HG03095 (cell line): ENCODE measurements at regions not wholly inside any gene's neighbourhood (a gene's known extent, or its start where the extent isn't known, plus 50 kb on each side); places are given as distances from the start of the nearest gene placed in this dataset.

Experiments used
- ATAC-seq: cut with Tn5 transposase; IDR thresholded peaks from one replicate; pipeline ENCODE4 v1.9.1; 2021; ENCODE audit warnings: moderate library complexity; ENCODE audit not compliant: unreplicated experiment

DNA sequence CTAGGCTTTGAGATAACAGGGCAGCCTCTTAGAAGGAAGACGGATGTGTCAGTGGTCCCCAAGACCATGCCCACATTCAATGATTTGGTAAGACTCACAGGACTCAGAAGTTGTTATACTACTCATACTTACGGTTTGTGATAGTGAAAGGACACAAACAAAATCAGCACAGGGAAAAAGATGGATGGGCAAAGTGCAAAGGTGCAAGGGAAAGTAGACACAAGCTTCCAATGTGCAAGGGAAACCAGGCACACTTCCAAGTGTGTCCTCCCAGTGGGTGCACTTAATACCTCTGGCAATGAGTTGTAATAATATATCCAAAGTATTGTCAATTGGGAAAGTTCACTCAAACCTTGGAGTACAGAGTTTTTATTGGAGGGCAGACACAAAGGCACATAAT, 53.8 kb upstream of the VCX start:
- no peak for ATAC-seq

DNA sequence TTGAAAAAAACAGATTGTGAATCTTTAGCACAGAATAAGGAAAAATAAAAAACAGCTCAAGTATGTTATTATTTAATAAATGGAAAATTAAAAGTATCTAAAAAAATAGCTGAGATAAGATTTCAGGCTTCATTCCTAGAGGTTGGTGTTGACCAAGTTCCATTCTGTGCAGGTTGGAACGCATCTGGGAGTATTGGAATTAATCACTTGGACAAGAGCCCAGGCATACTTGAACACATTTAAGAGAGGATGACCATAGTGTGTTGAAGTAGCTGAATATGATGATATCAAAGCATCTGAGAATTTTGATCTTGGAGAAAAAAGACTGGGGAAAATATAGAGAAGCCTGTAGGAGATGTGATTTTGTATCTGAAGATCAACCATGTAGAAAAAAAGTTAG, 54.6 kb upstream of the VCX start:
- ATAC-seq = no peak

DNA sequence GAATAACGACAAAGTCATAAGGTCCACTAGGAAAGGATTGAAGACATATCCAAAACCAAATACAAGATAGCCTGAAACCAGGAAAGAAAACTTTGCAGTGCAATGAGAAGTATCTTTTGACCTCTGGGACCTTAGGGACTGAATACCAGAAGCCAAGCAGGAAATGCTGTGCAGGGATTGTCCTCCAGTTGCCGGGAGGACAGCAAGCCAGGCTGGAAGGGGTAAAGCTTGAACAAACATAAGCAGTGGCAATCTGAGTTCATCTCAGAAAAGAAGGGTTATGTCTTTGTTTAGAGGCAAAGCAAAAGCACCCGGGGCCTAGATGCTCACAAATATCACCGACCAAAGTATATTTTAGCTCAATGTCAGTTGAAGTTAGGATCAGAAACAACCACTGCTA, 55.3 kb upstream of the VCX start:
- ATAC-seq = no peak

- ATAC-seq = no peak
Measured at GRCh38 chrX:7784580-7784979, 58.4 kb upstream of the VCX start.

- ATAC-seq = no peak
Measured at GRCh38 chrX:7779644-7780043, 63.3 kb upstream of the VCX start.

GRCh38 chrX:7775987-7776386, 67.0 kb upstream of the VCX start:
- no peak for ATAC-seq

- no peak for ATAC-seq
Measured at GRCh38 chrX:7771788-7772438, 71.1 kb upstream of the VCX start.

- no peak for ATAC-seq
Measured at GRCh38 chrX:7759830-7760229, 83.1 kb upstream of the VCX start.

- ATAC-seq = no peak
Measured at GRCh38 chrX:7746856-7747255, 96.1 kb upstream of the VCX start.

- ATAC-seq = no peak
Measured at GRCh38 chrX:7730071-7730470, 112.9 kb upstream of the VCX start.

DNA sequence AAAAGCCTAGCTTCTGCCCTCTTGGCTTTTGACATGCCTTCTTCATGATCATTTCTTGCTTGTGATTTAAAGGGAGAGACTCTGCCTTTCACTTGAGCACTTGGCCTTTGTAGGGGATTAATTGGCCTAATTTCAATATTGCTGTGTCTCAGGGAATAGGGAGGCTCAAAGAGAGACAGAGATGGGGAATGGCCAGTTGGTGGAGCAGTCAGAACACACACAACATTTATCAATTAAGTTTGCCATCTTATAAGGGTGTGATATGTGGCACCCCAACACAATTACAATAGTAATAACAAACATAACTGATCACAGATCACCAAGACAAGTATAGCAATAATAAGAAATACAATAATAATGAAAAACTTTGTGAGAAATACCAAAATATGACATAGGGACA, 122.5 kb upstream of the VCX start:
- no peak for ATAC-seq

GRCh38 chrX:7714351-7714750, 128.6 kb upstream of the VCX start:
- no peak for ATAC-seq

- ATAC-seq = no peak
Measured at GRCh38 chrX:7711167-7711566, 131.8 kb upstream of the VCX start.

DNA sequence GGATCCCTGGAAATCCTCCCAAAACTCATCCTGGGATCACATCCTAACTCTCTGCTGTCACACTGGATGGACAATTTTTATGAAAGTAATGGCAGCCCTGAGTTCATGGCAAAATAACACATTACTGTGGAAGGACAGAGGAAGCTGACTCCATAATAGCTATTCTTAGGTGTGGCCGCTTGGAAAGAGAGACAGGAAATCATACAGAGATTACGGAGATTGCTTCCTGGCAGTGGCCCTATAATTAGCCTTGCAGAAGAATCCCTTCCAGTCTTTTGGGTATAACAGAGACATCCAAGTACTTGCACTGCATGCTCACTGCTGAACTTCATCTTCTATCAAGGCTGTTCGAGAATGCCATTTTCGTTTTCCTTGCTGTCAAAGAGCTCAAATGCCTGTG, 133.1 kb upstream of the VCX start:
- no peak for ATAC-seq

- no peak for ATAC-seq
Measured at GRCh38 chrX:7706032-7706431, 136.9 kb upstream of the VCX start.

DNA sequence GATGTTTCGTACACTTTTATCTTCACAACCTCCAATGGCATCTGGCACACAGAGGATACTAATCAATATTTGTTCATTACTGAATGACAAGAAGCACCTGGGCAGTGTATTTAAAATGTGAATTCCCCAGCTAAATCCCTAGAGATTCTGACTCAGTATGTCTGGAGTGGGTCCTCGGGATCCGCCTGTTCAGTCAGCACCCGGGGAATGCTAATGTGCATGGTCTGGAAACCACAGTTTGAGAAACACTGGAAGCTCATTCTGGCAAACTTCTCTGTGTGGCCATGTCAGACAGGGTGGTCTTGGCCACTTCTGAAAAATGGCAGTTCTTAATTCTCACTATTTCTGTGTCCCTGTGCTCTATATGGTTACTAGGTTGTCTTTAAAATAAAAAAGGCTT, 138.8 kb upstream of the VCX start:
- no peak for ATAC-seq

GRCh38 chrX:7698248-7698647, 144.7 kb upstream of the VCX start:
- no peak for ATAC-seq

- ATAC-seq = no peak
Measured at GRCh38 chrX:7690842-7691241, 152.1 kb upstream of the VCX start.

- no peak for ATAC-seq
Measured at GRCh38 chrX:7689791-7690412, 153.1 kb upstream of the VCX start.

- no peak for ATAC-seq
Measured at GRCh38 chrX:7680181-7680580, 162.8 kb upstream of the VCX start.

DNA sequence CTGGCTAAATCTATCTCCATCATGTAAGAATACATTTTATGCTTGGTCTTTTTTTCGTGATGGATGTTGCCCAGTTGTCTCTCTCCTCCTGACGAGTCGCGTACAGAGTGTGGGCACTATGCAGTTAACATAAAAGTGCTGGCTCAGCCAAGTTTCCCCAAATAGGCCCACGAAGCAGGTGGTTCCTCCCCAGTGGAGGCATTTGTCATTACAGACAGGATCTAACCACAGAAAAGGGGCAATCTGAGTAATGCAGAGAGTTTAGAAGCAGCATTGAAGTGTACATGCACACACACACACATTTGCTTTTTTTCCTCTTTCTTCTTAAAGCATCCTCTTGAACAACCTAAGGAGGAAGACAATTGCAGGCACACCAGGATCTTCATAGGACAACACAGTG, 188.7 kb upstream of the VCX start:
- ATAC-seq = no peak

DNA sequence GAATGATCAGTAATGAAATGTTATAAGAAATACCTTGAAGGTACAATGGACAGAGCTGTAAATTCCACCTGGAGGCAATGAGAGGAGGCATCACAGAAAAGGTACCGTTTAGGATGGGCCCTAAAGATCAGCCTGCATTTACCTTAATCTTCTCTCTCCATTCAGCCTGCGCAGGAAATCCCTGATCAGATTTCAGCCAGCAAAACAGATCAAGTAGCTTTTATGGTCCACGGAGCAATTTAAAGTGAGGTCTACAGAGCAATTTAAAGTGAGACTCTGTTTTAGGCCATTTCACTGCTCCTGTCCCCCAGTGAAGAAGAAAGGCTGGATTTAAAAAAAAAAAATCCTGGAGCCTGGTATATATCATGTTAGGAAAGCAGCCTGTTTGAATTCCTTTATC, 195.1 kb upstream of the VCX start:
- ATAC-seq = no peak

DNA sequence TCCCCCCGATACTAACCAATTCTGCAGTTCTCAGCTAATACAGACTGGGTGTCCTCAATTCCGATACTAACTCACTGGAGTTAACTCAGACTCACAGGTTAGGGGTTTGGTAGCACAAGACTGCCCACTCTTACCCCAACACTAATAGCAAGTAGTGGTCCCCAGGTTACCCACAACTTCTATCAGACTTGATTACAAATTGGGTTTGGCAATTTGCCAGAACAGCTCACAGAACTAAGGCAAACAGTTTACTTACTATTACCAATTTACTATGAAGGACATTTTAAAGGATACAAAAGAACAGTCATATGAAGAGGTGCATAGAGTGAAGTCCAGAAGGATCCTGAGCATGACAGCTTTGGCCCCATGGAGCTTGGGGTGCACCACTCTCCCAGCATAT, 201.8 kb upstream of the VCX start:
- ATAC-seq = no peak
